ENCODE measurements at regions not wholly inside any gene's neighbourhood (a gene's known extent, or its start where the extent isn't known, plus 50 kb on each side); places are given as distances from the start of the nearest gene placed in this dataset.

DNA sequence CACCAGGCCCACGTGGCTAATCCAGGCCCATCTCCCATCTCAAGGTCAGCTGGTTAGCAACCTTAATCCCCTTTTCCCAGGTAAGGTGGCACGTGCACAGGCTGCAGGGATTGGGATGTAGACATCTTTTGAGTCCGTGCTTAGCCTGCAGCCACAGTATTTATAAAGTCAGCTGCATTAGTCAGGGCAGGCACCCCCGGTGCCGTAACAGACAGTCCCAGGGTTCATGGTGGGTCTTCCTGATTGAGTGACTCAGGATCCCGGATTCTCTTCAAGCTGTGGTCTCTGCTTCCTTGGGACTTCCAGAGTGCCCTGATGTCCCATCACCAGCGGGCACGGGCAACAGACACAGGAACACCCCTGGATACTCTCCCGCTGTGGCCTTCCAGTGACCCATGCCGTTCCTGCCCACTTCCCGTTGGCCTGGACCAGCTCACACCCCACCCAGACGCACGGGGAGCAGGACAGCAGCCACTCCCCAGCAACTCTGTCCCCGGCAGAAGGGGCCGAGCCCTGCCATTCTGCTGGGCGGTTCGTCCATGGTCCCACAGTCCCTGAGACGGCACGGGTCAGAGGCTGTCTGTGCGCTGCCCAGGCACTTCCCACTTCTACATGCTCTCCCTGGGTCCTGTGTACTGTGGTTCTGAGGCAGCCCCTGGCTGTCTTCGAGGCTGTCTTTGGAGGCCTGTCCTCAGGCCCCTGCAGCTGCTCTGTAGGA is 248.6 kb upstream of the GSE1 start:
- DNase-seq: no peak

DNA sequence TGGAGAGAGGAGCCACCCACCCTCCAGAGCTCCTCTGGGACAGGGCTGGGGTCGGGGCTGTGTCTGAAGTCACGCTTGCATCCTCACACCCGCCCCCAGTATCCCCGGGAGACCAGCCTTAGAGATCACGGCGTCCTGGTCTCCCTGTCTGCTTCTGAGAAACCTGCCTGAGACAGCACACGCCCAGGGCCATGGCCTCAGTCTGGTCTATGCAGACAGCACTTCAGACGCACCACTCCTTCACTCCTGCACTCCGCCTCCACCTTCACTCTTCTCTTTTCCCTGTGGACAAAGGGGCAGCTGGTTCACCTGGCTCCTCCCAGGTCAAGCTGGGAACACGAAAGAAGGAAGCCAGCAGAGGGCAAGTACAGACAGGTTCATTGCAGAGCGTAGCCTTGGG is 248.0 kb upstream of the GSE1 start:
- DNase-seq: no peak

DNA sequence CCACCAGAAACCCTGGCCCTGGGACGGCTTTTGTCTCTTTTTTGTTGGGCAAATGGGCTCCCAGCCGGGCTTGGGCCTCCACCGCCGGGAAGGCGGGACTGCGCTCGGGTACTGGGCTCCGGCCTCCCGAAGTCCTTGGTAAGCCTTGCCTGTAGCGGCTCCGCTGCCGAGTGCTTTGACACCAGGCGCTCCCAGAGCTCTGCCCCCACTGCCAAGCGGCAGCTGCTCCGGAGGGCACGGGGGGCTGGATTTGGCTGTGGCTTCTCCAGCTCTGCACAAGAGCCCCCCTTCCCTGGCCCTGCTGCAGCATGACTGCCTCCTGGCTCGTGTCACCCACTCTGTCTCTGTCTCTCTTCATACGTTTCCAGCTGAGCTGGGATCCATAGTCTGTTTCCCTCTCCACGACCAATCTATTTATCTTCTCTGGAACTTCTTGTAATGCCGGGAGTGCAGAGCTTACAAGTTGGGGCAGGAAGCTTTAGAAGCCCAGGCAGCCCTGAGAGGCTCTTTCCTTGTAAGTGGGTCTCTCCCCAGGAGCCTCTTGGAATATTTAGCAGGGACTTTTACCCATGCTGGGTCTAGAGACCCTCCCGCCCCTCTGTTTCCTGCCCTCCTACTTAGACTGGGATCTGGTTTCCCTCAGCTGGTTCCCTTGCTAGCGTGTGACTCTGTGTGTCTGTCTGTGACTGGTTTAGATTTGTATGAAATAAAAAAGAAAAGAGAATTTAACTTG is 246.9 kb upstream of the GSE1 start:
- DNase-seq: no peak

DNA sequence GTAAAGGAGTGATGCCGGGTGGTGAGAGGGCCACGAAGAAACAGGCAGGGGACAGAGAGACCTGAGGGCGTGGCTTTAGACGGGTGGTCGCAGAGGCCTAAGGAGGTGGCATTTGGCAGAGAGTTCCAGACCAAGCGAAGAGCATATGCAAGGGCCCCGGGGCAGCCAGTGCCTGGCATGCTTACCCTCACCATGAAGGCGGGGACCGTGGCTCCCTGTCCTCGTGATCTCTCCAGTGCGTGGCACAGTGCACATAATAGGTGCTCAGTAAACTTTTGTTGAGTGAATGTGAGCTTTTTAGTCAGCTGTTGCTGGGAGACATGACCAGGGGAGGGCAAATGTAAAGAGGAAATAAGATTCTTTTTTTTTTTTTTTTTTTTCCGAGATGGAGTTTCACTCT is 245.6 kb upstream of the GSE1 start:
- no peak for DNase-seq

DNA sequence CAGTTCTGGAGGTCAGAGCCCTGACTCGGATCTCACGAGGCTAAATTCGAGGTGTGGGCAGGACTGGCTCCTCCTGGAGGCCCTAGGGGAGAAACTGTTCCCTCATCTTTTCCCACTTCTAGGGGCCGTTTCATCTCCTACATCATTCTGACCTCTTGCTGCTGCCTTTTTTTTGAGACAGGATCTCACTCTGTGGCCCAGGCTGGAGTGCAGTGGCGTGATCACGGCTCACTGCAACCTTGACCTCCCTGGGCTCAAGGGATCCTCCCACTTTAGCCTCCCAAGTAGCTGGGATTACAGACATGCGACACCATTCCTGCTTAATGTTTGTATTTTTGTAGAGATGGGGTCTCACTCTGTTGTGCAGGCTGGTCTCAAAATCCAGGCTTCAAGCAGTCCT is 244.1 kb upstream of the GSE1 start:
- no peak for DNase-seq

DNA sequence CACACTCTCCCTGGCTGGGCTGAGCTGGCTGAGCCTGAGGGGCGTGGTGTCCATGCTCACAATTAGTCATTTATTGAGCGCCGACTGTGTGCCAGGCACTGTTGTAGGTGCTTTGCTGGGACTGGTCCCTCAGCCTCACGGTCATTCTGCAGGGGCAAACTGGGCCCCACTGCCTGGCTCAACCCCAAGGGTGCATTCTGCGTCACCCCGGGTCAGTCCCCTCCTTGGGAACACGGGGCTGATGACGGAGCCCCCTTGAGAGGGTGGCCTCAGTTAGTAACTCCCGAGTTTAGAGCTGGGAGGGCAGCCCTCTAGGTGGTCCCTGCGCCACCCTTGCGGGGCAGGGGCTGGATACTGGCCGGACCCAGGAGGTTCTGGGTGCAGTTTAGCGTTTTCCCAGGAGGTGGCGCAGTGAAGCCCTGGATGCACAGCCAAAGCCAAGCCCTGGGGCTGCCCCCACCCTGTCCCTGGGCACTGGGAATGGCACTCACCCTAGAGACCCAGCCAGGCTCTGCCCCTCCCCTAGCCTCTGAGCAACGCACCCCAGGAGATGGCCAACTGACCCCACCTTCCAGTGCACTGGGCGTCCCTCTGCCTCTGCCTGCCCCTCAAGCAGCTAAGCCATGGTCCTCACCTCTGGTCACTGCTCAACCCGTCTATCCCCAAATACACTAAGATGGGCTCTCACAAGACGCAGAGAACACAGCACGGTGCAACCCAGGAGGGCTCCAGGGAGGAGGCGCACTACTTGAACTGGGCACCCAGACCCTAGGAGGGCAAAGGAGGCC is 243.2 kb upstream of the GSE1 start:
- DNase-seq: peak; percentile 60 to 80 (median 73)

DNA sequence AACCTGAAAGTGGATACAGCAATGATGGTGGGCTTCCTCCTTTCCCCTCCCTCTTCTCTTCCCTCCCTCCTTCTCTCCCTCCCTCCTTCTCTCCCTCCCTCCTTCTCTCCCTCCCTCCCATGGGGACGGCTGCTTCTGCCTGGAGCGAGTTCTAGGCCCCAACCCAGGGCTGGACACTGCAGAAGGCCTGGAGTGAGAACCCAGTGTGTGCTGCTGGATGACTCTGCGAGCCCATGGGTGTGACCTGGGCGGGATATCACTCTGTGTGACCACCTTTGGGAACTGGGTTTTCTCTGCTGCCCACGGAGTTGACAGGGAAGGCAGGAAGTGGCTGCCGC is 242.6 kb upstream of the GSE1 start:
- no peak for DNase-seq

DNA sequence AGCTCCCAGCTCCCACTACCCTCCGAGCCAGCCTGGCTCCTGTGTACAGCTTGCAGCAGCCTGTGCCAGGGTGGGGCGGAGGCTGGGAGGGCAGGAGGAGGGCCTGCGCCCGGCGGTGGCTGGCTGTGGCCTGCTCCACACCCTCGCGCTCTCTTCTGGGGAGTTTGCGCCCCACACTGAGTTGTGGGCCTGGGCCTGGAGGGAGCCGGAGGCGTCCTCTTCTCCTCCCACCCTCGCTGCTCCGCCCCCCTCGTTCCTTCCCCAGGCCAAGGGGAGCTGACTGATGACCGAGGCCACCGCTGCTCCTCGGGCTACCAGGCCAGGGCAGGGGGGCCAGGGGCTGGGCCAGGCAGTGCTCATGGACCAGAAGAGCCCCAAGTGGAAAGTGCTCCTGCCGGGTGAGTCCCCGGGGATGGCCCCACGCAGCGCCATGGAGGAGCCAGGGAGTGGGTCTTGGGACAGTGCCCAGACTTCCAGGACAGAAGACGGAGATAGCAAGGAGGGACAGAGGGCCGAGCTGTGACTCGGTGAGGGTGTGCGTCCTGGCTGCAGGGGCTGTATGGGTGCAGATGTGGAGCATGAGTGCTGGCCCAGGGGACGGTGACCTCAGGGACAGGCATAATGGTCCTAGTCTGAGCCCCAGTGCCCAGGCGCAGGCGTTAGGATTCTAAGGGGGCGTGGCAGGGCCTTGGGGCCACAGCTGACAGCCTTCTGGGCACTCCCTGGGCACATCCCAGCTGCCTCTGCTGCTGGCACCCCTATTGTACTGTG is 242.1 kb upstream of the GSE1 start:
- DNase-seq: no peak

DNA sequence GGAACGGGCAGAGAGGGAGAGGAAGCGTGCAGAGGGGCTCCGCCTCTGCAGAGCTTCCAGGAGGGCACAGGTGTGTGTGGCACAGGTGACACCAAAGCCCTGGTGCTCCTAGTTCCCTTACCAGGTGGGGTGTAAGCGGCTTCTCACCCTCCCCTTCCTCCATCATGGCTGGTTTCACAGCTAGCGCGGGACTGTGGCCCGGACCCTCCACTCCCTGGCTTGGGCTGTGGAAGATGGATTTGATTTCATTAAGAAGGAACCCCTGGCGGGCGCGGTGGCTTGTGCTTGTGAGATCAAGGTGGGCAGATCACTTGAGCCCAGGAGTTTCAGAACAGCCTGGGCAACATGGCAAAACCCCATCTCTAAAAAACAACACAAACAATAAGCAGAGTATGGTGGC is 241.2 kb upstream of the GSE1 start:
- no peak for DNase-seq

DNA sequence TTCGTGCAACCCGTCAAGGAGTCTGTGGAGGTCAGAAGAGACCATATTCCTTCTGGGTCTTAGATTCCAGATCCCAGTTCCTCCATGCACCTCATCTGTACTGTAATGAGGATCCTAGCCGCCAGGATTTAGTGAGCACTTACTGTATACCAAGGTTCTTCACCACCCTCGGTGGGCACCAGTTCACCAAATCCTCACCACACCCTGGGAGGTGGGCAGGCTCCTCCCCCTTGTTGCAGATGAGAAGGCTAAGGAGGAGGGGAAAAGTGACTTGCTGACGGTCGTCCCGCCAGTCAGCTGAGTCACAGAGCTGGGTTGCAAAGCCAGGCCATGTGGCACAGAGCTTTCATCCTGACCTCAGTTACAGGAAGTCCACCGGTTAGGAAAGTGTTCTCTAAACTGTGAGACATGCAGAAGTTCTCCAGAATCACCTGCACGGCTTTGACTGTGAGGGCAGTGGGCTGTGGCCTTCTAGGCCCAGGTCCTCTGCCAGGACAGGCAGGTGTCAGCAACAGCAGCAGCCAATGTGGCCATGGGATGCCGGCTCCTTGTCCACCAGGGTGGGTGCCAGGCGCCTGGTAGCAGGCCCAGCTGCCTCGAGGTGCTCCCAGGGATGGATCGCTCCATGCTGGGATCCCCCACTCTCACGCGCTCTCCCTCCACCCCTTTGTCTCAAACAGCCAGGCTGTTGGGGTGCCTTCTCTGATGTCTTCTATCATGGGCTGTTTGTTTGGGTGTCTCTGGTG is 240.3 kb upstream of the GSE1 start:
- DNase-seq: peak; percentile 80 to 83 (median 81)

DNA sequence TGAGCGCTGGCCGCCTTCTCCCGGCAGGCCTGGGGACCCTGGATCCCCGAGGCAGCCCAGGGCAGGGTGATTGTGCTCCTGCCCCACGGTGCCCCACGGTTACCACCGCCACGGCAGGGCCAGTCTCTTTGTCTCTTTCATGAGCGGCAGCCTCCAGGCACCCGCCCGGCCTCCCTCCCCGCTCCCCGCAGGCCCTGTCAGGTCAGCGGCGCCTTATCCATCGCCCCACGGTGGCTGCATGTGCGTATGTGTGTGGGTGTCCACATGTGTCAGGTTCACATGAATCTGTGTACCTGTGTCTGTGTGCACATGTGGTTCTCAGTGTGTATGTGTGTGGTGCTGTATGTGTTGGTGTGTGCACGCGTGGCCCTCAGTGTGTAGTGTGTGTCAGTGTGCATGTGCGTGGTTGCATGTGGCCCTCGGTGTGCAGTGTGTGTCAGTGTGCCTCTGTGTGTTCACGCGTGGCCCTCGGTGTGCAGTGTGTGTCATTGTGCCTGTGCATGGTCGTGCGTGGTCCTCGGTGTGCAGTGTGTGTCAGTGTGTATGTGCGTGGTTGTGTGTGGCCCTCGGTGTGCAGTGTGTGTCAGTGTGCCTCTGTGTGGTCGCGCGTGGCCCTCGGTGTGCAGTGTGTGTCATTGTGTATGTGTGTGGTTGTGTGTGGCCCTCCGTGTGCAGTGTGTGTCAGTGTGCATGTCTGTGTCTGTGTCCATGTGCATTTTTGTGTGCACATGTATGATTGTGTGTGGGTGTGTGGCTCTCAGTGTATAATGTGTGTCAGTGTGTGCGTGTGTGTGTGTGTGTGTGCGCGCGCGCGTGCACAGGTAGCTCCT is 239.2 kb upstream of the GSE1 start:
- no peak for DNase-seq

DNA sequence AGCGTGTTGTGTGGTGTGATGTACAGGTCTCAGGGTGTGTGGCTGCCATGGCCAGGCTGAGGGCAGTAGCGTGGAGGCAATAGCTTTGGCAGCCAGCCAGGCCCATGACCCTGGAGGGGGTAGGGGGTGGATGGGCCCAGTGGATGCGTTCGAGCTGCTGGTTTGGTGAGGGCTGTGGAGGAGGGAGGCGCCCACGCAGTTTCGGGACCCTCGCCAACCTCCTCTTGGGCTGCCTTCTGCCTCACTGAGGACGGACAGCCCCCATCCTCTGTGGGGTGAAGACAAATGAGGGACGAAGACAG is 238.6 kb upstream of the GSE1 start:
- DNase-seq: no peak

DNA sequence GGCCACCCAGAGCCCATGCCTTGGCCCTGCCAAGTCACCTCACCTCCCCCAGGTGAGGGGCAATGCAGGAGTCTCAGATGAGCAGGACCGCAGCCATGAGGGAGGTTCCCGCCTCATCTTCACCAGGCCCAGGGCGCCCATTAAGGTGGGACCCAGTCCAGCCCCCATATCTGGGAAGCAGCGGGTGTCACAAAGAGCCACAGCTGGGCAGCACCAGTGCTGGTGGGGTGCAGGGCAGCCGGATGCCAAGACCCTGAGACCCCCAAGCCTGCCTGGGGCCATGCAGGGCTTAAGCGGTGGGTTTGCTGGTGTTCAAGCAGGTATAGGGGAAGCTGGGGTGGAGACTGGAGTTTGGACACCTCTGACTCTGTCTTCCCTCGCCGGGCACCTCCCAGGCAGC is 237.8 kb upstream of the GSE1 start:
- no peak for DNase-seq

DNA sequence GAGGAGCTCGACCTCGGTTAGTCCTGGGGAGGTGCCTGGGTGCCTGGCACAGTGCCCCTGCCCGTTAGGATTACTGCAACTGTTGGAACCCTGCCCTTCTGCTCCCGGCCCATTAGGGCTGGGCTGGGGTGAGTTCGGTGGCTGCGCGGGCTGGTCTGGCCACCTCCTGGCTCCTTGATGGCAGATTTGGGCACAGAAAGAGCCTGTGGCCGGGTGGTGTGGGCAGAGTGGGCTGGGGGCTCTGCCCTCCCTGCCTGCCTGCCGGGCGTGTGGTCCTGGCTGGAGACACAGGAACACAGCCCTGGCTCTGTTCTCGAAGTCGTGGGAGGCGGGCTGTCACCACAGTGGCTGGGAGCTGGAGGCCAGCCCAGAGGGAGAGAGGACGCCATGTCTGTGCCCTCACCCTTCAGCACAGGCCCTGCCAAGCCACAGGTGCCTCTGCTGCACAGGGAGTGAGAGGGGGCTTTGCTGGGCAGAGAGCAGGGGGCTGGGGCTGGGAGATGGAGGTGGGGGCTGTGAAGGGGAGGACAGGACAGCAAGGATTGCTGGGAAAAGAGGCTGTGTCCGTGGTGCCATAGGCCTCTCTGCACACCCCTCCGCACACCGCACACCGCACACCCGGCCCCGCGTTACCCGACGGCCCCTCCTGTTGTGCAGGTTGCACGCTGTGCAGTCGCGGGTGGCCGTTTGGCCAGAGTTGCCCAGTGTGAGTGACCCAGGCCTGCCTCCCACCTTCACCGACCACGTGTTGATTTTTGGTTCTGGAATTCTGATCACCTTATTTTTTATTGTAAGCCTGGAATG is 236.6 kb upstream of the GSE1 start:
- DNase-seq: no peak

DNA sequence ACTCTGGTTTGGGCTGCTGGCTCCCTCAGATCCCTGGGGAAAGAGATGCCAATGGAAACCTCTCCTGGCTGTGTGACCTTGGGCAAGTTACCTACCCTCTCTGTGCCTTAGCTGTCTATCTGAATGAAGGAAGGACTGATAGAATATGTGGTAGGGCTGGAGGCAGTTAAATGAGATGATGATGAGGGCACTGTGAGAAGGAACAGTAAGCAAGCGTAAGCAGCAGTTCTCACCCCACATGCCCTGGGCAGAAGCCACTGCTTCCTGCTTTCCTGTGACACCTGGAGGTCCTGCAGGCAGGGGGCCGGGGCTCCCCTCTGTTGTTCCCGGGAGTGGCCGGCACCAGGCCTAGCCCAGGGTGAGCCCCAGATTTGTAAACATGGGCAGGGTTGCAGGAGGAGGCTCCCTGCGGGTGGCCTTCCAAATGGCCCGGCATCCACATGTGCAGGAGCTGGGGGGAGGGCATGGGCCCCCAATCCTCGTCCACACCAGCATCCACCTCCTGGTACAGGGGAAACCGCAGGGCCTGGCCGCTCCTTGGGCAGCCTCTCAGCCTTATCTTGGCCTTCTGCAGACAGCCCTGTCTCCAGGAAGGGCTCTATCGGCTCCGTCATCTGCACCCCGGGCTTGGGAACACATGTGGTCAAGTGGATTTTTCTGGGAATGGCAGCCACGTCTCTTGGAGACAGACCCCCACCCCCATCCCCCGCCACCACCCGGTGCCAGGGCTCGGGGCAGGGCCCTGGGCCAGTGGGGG is 235.6 kb upstream of the GSE1 start:
- DNase-seq: no peak

DNA sequence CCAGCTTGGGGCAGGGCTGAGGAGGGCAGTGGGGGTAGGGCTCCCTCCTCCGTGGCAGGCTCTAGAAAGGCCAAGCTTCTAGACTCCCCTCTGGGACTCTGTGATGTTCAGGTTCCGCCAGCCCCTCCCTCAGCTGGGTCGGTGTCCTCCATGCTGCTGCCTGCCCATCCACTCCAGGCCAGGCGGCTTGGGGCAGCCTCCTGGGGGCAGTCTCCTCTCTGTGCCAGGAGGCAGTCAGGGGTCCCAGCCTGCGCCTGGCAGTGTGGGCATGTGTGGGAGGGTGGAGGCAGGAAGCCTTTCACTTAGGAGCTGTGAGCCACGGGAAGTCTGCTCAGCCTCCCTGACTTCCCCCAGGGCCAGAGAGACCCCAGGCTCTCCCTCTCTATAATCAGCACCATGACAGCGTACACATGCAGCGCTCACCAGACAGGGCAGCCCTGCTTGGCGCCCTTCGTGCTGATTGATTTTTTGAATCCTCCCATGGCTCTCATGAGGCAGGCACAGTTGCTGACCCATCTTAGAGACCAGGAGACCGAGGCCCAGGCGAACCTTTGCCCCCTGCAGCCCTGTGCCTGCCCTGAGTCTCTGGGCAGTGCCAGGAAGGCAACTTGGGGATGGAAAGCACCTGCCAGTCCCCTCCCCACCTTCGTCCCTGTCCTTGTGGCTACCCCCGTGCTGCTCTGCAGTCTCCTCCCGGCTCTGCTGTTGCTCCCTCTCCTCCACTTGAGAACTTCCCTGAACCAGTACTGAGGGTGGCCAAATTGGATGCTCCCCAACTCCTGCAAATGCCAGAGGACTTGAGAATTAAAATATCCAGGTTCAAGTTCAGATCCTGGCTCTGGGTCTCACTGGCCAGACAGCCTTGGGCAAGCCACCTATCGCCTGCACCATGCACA is 234.7 kb upstream of the GSE1 start:
- DNase-seq: no peak

DNA sequence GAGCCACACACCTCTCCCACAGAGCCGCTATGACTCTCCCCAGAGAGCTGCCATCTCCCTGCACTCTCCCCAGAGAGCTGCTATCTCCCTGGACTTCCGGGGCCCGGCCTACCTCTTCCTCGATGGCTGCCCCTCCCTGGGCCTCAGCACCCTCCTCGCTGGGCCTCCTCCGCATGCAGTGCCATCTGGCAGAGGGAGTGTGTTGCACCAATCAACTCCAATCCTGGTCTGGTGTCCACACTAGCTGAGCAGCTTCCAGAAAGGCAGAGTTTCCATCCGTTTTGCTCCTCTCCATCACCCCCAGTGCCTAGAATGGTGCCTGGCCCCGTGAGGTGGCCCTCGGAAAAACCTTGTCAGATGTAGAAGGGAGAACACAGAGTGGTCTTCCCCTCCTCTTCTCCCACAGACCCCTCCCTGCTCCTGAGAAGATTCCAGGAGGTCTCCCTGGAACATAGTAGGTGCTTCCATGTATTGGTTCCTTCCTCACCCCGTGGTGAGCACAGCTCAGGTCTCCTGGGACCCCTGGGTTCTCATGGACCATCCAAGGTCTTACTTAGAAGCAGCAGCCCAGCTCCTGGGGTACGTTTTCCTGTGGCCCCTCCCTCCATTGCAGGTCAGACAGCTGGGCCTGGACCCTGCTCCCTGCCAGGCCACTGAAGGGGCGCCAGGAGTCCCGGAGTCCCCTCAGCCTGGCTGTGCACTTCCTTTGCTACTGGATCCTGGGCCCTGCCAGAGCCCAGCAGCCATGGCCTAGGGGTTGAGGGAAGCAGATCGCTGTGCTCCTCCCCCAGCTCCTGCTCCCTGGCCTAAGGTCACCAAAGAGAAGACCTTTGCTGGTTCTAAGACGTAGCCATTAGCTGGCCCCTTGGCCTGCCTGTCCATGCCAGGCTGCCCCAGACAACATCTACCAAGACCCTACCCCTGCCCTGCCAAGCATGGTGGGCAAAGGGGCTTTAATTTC is 233.8 kb upstream of the GSE1 start:
- no peak for DNase-seq

DNA sequence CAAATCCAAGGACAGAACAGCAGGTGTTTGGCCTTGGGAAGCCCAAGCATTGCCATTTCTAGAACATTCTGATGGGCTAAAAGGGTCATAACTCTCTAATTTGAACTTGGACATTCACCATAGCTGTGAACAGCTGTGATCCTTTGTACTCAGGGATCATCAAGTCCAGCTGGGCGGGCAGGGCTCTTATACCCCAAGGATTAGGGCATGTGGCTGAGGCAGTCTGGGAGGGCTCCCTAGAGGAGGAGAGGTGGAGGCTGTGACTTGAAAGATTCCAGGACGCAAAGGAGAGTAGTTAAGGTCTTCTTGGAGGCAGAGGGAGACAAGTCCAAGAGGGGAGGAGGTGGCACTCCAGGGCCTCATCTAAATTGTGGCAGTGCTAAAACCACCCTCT is 233.1 kb upstream of the GSE1 start:
- DNase-seq: no peak
